Esophagus squamous epithelium (tissue), 5 donors: ENCODE measurements at regions not wholly inside any gene's neighbourhood (a gene's known extent, or its start where the extent isn't known, plus 50 kb on each side); places are given as distances from the start of the nearest gene placed in this dataset.

ENCODE experiments used
- DNase-seq: peaks from one replicate; lab custom pipeline; 2025; lab: John Stamatoyannopoulos, UW
- H3K27ac ChIP-seq, 4 donors: fragments of 200-600 bp; sonication (generic); one replicate each; pipeline ENCODE4 v1.5.1; 2016 to 2019; ENCODE audit warnings: mild to moderate bottlenecking in 1 of 4
- H3K27me3 ChIP-seq, 4 donors: fragments of 200-600 bp; sonication (generic); 1 replicate in 3 of 4; 2 replicates in 1 of 4; pipeline versions ENCODE4 v1.5.1 to v1.6.0; 2017 to 2021; ENCODE audit warnings: antibody characterized with exemption in 1 of 4
- H3K36me3 ChIP-seq, 3 donors: fragments of 200-600 bp; sonication (generic); one replicate each; pipeline ENCODE4 v1.5.1; 2016 to 2019
- H3K4me1 ChIP-seq, 3 donors: fragments of 200-600 bp; sonication (generic); one replicate each; pipeline ENCODE4 v1.5.1; 2017 to 2019
- H3K4me3 ChIP-seq, 4 donors: fragments of 200-600 bp; sonication (generic); 1 replicate in 3 of 4; 2 replicates in 1 of 4; pipeline ENCODE4 v1.5.1; 2016 to 2019; ENCODE audit warnings: mild to moderate bottlenecking in 2 of 4, moderate library complexity in 1 of 4
- H3K9me3 ChIP-seq, 3 donors: fragments of 200-600 bp; sonication (generic); one replicate each; pipeline ENCODE4 v1.5.1; 2016 to 2019
- POLR2A ChIP-seq, 4 donors: fragments of 450-650 bp; IDR thresholded peaks; one replicate each; pipeline ENCODE4 v1.6.1; 2017; ENCODE audit warnings: antibody characterized with exemption in 4 of 4, mild to moderate bottlenecking in 4 of 4, moderate library complexity in 3 of 4
- whole genome bisulfite sequencing, 2 donors: methylation state at CpG; one replicate each; pipeline ENCODE4 v1.1.5; 2018; 5-methylcytosine and 5-hydroxymethylcytosine counted together
- intact Hi-C: fragments of 100-400 bp; cut with DNase I; formaldehyde crosslinking; loops from one replicate; pipeline ENCODE4 v1.15.0; 2022
- TF ChIP-seq, protein P1 (sequence below), 6 experiments: fragments of 450-650 bp in 4 of 6; fragments of 200-600 bp in 2 of 6; sonication (generic) in 2 of 6; IDR thresholded peaks; one replicate each; pipeline ENCODE4 v1.5.1; 2016 to 2019; ENCODE audit warnings: antibody characterized with exemption in 6 of 6, mild to moderate bottlenecking in 4 of 6, moderate library complexity in 4 of 6
- donor health status: DM: yes; HTN: yes; CAD: no.

DNA sequence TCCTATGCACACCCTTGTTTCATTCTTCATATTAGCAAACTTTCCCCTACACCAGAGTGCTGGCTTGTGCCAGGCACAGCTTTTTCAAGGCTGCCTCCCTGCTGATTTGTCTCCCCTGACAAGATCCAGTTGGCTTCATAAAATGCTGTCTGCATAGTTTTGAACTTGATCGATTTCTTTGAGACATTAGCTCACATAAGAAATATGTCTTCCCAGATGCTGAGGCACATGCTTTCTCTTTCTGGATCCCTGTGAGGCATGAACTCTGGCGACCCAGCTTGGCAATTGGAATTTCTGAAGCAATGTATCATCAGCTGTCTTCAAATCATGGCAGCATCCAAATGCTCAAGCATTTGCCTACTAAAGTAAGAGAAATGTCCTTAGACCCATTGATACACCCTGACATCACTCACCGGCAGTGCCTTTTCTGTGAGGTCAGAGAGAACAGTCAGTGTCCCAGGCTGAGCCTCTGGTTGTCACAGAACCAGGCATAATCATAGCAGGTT lies 616.4 kb upstream of the GHITM start:
- WGBS, 2 donors: 55 to 57% methylated on average over 2 to 3 of the region's 3 CpGs
- H3K27me3 ChIP-seq: no peaks in the 10 kb centered on the region
- intact Hi-C loops: no loop called here
- no peak overlapping the region for H3K4me3 ChIP-seq
- H3K36me3 ChIP-seq: no peaks in the 10 kb centered on the region
- no peak for TF ChIP-seq POLR2A (IDR thresholded peaks at IDR 0.05)
- TF ChIP-seq, protein P1, sequence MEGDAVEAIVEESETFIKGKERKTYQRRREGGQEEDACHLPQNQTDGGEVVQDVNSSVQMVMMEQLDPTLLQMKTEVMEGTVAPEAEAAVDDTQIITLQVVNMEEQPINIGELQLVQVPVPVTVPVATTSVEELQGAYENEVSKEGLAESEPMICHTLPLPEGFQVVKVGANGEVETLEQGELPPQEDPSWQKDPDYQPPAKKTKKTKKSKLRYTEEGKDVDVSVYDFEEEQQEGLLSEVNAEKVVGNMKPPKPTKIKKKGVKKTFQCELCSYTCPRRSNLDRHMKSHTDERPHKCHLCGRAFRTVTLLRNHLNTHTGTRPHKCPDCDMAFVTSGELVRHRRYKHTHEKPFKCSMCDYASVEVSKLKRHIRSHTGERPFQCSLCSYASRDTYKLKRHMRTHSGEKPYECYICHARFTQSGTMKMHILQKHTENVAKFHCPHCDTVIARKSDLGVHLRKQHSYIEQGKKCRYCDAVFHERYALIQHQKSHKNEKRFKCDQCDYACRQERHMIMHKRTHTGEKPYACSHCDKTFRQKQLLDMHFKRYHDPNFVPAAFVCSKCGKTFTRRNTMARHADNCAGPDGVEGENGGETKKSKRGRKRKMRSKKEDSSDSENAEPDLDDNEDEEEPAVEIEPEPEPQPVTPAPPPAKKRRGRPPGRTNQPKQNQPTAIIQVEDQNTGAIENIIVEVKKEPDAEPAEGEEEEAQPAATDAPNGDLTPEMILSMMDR (IDR thresholded peaks at IDR 0.05): no peak
- peaks cover 0 to 13% (median 0%) of the 10 kb centered on the region in 3 donors for H3K9me3 ChIP-seq
- DNase-seq: no peak
- no peaks in the 10 kb centered on the region for H3K4me1 ChIP-seq
- H3K27ac ChIP-seq: no peak overlapping the region

DNA sequence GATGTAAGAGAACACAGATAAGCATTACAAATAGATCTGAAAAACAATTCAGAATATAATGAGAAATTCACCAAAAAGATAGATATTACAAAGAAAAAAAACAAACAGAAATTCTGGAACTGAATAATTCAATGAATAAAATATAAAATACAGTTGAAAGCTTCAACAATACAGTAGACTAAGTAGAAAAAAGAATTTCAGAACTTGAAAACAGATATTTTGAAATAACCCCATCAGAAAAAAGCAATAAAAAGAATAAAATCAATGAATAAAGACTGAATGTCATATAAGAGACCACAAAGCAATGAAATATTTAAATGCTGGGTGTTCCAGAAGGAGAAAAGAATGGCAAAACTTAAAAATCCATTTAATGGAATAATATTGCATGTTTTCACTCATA lies 611.4 kb upstream of the GHITM start:
- Histone ChIP-seq H3K4me3 (no peak overlapping the region), H3K27me3 (no peaks in the 10 kb centered on the region), H3K9me3 (peaks cover 0 to 13% (median 0%) of the 10 kb centered on the region in 3 donors), H3K4me1 (no peaks in the 10 kb centered on the region), H3K36me3 (no peaks in the 10 kb centered on the region), H3K27ac (no peak overlapping the region)
- intact Hi-C loops: no loop called here
- TF ChIP-seq, protein P1 (IDR thresholded peaks at IDR 0.05): no peak
- TF ChIP-seq POLR2A (IDR thresholded peaks at IDR 0.05): no peak
- no peak for DNase-seq

DNA sequence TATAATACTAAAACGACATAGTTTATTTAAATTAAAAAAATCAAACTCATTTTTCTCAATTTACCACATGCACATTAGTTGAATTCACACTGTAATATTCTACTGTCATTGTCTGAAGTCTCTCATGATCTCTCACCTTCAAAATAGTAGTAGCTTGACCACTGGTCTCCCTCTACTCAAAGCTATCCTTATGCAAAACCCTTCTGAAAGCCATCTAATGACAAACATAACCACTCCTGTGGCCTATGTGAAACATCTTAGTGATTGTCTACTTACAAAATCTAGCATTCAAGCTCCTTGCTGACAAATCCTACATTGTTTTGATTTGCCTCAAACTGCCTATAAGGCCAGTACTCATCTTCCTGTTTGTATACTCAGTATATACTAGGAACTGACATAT lies 606.0 kb upstream of the GHITM start:
- Histone ChIP-seq H3K9me3 (no peaks in the 10 kb centered on the region), H3K4me3 (no peak overlapping the region), H3K27ac (no peak overlapping the region), H3K36me3 (no peaks in the 10 kb centered on the region), H3K27me3 (no peaks in the 10 kb centered on the region), H3K4me1 (no peaks in the 10 kb centered on the region)
- TF ChIP-seq POLR2A (IDR thresholded peaks at IDR 0.05): no peak
- TF ChIP-seq, protein P1 (IDR thresholded peaks at IDR 0.05): no peak
- WGBS, 2 donors: 25 to 37% methylated on average over 1 of the region's 1 CpG
- intact Hi-C loops: no loop called here
- DNase-seq: no peak

DNA sequence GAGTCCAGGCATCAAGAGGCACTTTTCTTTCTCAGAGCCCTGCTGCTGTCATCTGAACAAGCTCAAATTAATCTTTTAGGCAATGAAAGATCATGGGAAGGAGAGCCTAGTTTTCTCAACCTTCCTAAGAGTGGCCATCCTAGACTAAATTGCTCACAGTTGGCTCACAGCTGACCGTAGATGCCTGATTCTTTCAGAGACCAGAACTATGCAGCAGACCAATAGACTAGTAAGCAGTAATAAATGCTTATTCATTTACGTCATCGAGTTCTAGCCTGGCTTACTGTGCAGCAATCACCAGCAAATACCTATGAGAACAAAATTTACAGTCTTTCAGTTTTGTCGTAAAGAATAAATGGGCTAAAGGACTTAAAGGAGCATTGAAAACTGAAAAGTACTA lies 602.9 kb upstream of the GHITM start:
- peaks cover 0 to 5% (median 0%) of the 10 kb centered on the region in 3 donors for H3K4me1 ChIP-seq
- 82 to 84% methylated on average over 4 of the region's 4 CpGs for WGBS, 2 donors
- intact Hi-C loops: no loop called here
- H3K27me3 ChIP-seq: no peaks in the 10 kb centered on the region
- no peaks in the 10 kb centered on the region for H3K9me3 ChIP-seq
- H3K36me3 ChIP-seq: no peaks in the 10 kb centered on the region
- H3K4me3 ChIP-seq: no peak overlapping the region
- no peak for TF ChIP-seq POLR2A (IDR thresholded peaks at IDR 0.05)
- TF ChIP-seq, protein P1 (IDR thresholded peaks at IDR 0.05): no peak
- no peak overlapping the region for H3K27ac ChIP-seq
- no peak for DNase-seq

DNA sequence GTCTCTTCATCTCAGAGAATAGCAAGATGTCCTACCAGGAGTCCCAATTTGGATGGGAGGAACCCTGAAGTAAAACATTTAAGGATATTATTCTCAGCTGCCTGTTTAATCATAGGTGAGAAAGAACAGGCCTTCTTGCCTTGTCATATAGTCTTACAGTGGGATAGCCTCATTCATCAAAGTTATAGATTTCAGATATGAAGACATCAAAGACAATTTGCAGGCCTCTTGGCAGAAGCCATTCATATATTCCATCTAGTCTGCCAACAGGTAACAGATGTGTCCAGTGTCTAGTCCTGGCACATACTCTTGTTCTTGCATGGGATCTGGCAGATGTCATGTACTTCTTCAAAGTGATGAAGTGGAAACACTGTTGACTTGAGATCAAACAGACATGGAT lies 601.3 kb upstream of the GHITM start:
- Histone ChIP-seq H3K36me3 (no peaks in the 10 kb centered on the region), H3K27ac (no peak overlapping the region), H3K27me3 (no peaks in the 10 kb centered on the region), H3K4me3 (no peak overlapping the region), H3K4me1 (peaks cover 0 to 15% (median 0%) of the 10 kb centered on the region in 3 donors), H3K9me3 (no peaks in the 10 kb centered on the region)
- no peak for DNase-seq
- intact Hi-C loops: no loop called here
- TF ChIP-seq, protein P1 (IDR thresholded peaks at IDR 0.05): no peak
- TF ChIP-seq POLR2A (IDR thresholded peaks at IDR 0.05): no peak
